SK-N-MC (cell line): ENCODE measurements at regions not wholly inside any gene's neighbourhood (a gene's known extent, or its start where the extent isn't known, plus 50 kb on each side); places are given as distances from the start of the nearest gene placed in this dataset.

ENCODE experiments used
- DNase-seq: peaks from one replicate; pipeline ENCODE4 v3.0.0-alpha.2; 2011; ENCODE audit warnings: low read depth, low spot score
- H3K27ac ChIP-seq: fragments of 200-600 bp; sonication (generic); 2 replicates; pipeline ENCODE4 v1.5.1; 2016; ENCODE audit warnings: mixed run types
- H3K36me3 ChIP-seq: fragments of 200-600 bp; sonication (generic); 2 replicates; pipeline ENCODE4 v1.6.1; 2017; ENCODE audit warnings: antibody characterized with exemption, low read length, mixed read lengths; ENCODE audit not compliant: insufficient read depth
- H3K4me3 ChIP-seq: fragments of 200-600 bp; sonication (generic); 2 replicates; pipeline ENCODE4 v1.5.1; 2016
- H3K9ac ChIP-seq: fragments of 200-600 bp; sonication (generic); 2 replicates; pipeline ENCODE4 v1.8.0; 2017; ENCODE audit warnings: mixed run types, mixed read lengths; ENCODE audit not compliant: insufficient read length
- H3K9me3 ChIP-seq: fragments of 200-600 bp; sonication (generic); 2 replicates; pipeline ENCODE4 v1.6.1; 2017; ENCODE audit warnings: low read depth, mild to moderate bottlenecking, antibody characterized with exemption, low read length, moderate library complexity, mixed read lengths
- EZH2 ChIP-seq: fragments of 200-600 bp; sonication (generic); IDR thresholded peaks from one replicate; pipeline ENCODE4 v1.6.1; 2017; ENCODE audit warnings: antibody characterized with exemption
- FOXP2 ChIP-seq: optimal IDR thresholded peaks from 2 replicates; pipeline ENCODE3; 2011; ENCODE audit warnings: mild to moderate bottlenecking, moderate library complexity; ENCODE audit not compliant: insufficient read depth; ENCODE audit errors: extremely low read length, control extremely low read depth
- POLR2AphosphoS5 ChIP-seq: IDR thresholded peaks from 2 replicates; pipeline ENCODE4 v1.6.1; 2012; ENCODE audit warnings: mild to moderate bottlenecking, low read depth, low read length, borderline replicate concordance

- no peak overlapping the region for H3K27ac ChIP-seq
- H3K36me3 ChIP-seq, result no peaks in the 10 kb centered on the region
- TF ChIP-seq FOXP2 (no peak), POLR2AphosphoS5 (no peak), EZH2 (no peak)
- H3K9ac ChIP-seq, result no peak overlapping the region
- no peak overlapping the region for H3K4me3 ChIP-seq
- no peaks in the 10 kb centered on the region for H3K9me3 ChIP-seq
- no peak for DNase-seq
Observed at GRCh38 chr3:154496978-154497377, 67.0 kb upstream of the GPR149 start.

GRCh38 chr3:154496540-154496939 is 66.5 kb upstream of the GPR149 start:
- H3K4me3 ChIP-seq, result no peak overlapping the region
- no peak overlapping the region for H3K9ac ChIP-seq
- TF ChIP-seq EZH2 (no peak), POLR2AphosphoS5 (no peak), FOXP2 (no peak)
- H3K27ac ChIP-seq, result no peak overlapping the region
- no peaks in the 10 kb centered on the region for H3K9me3 ChIP-seq
- no peak for DNase-seq
- no peaks in the 10 kb centered on the region for H3K36me3 ChIP-seq

GRCh38 chr3:154486949-154487348 is 57.0 kb upstream of the GPR149 start:
- H3K36me3 ChIP-seq, result no peaks in the 10 kb centered on the region
- TF ChIP-seq FOXP2, result no peak
- TF ChIP-seq POLR2AphosphoS5, result no peak
- no peak for TF ChIP-seq EZH2
- H3K9ac ChIP-seq, result no peak overlapping the region
- H3K9me3 ChIP-seq, result no peaks in the 10 kb centered on the region
- H3K4me3 ChIP-seq, result no peak overlapping the region
- no peak overlapping the region for H3K27ac ChIP-seq
- DNase-seq, result no peak

- no peak for DNase-seq
- Histone ChIP-seq H3K4me3 (no peak overlapping the region), H3K27ac (no peak overlapping the region), H3K36me3 (no peaks in the 10 kb centered on the region), H3K9me3 (no peaks in the 10 kb centered on the region), H3K9ac (no peak overlapping the region)
- no peak for TF ChIP-seq FOXP2
- TF ChIP-seq POLR2AphosphoS5, result no peak
- no peak for TF ChIP-seq EZH2
Observed at GRCh38 chr3:154482507-154482906, 52.5 kb upstream of the GPR149 start.

- H3K36me3 ChIP-seq, result no peaks in the 10 kb centered on the region
- H3K4me3 ChIP-seq, result no peak overlapping the region
- TF ChIP-seq FOXP2, result no peak
- no peak for TF ChIP-seq POLR2AphosphoS5
- TF ChIP-seq EZH2, result no peak
- no peak overlapping the region for H3K27ac ChIP-seq
- H3K9ac ChIP-seq, result no peak overlapping the region
- DNase-seq, result no peak
- H3K9me3 ChIP-seq, result no peaks in the 10 kb centered on the region
Observed at GRCh38 chr3:154480033-154480432, 50.0 kb upstream of the GPR149 start.
